ENCODE measurements at regions not wholly inside any gene's neighbourhood (a gene's known extent, or its start where the extent isn't known, plus 50 kb on each side); places are given as distances from the start of the nearest gene placed in this dataset.

DNA sequence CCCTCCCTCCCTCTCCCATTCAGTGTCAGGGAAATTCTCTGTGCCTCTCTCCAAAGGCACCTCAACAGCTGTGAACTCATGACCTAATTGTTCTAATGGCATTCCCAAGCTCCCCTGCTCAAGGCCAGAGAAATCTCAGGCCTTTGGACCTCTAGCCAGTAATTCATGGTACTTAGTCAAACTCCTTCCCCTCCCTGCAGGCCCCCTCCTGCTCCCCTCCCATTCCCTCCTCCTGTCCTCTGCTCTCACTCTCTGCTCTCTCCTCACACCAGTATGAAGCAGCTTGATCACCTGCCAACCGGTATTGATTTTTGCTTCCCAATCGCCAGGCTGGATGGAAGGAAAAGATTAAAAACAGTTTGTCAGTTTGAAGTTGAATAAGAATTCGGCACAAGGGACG is 370.5 kb upstream of the PBX1 start:
- no peak for DNase-seq

DNA sequence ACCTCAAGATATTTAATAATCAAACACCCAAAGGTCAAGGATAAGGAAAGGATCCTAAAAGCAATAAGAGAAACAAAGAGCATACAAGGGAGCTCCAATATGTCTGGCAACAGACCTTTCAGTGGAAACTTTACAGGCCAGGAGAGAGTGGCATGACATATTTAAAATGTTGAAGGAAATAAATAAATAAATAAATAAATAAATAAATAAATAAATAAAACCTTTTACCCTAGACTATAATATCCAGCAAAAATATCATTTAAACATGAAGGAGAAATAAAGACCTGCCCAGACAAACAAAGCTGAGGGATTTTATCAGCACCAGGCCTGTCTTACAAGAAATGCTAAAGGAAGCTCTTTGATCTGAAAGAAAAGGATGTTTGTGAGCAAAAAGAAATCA is 367.8 kb upstream of the PBX1 start:
- DNase-seq, result no peak

DNA sequence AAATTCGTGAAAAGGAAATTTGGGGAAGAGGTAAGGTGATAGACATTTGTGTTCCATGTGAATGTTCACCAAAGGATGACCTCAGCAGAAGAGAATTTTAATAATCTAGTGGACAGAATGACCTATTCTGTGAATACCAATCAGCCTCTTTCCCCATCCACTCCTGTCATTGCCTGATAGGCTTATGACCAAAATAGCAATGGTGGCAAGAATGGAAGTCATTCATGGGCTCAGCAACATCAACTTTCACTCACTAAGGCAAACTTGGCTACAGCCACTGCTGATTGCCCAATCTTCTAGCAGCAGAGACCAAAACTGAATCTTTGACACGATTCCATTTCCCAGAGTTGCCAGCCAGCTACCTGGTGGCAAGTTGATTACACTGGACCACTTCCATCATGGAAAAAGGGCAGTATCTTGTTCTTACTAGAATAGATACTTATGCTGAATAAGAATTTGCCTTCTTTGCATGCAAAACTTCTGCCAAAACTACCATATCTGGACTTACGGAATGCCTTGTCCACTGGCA is 348.7 kb upstream of the PBX1 start:
- DNase-seq, result no peak

DNA sequence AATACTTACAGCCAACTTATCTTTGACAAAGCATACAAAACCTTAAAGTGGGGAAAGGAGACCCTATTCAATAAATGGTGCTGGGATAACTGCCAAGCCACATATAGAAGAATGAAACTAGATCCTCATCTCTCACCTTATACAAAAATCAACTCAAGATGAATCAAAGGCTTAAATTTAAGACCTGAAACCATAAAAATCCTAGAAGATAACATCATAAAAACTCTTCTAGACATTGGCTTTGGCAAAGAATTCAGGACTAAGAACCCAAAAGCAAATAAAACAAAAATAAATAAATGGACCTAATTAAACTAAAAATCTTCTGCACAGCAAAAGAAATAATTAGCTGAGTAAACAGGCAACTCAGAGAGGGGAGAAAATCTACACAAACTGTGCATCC is 335.6 kb upstream of the PBX1 start:
- DNase-seq, result no peak

DNA sequence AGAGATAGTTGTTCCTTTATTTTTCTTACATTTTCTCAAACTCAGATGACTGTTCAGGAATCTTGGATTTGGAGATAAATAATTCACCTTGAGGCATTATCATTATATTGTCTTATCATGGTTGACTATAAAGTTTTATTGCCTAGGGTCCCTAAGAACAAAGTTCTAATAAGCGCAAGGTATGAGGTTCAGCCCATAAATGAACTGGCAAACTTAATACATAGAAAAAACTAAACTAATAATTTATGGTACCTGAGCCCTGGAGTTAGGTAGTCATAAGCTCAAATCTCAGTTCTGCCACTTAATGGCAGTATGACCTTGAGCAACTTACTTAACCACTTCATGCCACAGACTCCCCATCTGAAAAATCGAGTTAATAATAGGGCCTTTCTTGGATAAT is 334.0 kb upstream of the PBX1 start:
- no peak for DNase-seq

DNA sequence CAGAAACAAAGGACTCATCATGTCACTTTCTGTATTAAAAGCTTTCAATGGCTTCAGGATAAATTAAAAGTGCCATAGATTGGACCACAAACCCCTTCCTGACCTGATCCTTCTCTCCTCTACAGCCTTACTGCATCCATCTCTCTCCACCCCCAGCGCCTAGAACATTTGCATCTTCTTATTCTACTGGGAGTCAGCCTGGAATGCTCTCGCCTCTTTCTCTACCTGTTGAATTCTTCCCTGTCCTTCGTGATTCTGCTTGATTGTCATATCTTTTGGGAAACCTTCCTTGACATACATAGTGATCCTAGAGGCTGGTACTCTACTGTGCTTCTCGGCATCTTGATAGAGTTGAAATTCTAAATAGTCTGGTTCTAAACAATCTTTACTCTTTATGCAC is 332.0 kb upstream of the PBX1 start:
- no peak for DNase-seq

DNA sequence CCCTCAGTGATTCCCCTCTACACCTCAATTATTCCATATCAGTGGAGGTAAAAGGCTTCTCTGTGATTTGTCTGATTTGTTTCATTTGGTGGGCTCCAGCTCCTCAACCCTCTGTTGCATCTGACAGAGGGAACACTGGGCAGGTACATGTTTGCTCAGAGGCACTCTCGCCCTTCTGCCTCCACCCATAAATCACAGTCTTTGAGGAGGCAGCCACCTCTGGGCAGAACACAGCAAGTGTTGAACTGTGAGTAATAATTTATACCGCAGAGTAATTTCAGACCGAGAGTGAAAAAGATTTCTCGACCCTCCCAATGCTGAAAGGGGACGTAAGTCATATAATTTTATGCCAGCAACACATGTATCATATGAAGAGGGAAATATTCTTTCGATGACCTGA is 330.1 kb upstream of the PBX1 start:
- no peak for DNase-seq

DNA sequence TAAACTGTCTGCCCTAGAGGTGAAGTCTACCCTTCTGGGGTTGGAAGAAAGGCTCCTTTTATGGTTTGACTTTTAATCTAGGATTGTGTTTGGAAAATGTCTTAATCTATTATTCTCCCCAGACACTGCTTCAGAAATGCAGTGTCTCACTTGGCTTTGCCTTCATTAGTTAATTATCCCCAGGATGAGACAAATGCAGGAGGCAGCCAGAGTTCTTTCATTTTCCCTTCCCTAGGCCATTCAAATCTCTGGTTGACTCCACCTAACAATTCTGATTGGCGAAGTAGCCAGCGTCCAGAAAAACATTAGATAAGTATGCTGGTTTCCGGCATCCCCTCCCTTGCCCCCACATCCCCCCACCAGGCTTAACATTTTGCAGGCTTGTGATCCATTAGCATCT is 325.8 kb upstream of the PBX1 start:
- DNase-seq, result no peak

DNA sequence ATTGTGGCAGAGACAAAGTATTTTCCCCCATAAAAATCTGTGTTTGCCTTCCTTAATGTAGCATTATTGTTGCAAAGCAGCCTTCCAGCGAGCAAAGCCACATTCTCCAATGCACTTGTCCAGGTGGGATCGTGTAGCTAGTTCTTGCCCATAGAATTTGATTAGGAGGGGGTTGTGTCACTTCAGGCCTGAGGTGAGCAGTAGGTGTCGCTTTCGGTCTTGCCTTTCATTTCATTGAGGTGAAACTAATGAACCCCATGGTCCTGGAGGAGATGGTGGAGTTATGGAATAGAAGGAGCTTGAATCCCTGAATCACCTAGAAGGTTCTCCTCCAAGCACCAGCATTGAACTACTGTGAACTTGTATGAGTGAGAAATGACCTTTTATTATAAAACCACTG is 318.9 kb upstream of the PBX1 start:
- DNase-seq, result no peak

DNA sequence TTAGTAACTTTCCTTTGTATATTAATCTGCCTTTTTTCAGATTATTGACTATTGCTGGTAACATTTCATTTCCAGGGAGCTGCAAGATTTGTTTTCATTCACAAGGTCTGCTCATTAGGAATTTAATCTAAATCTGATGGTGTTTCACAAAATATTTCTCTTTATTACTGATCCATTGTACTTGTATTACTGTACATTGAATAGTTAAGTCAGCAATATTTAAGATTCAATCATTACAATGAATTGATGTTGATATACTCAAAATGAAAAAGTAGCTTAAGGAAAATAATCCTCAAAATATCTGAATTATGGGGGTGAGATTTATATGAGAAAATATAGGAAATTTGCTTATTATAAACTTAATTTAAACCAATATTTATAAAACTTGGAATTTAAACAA is 308.6 kb upstream of the PBX1 start:
- no peak for DNase-seq

DNA sequence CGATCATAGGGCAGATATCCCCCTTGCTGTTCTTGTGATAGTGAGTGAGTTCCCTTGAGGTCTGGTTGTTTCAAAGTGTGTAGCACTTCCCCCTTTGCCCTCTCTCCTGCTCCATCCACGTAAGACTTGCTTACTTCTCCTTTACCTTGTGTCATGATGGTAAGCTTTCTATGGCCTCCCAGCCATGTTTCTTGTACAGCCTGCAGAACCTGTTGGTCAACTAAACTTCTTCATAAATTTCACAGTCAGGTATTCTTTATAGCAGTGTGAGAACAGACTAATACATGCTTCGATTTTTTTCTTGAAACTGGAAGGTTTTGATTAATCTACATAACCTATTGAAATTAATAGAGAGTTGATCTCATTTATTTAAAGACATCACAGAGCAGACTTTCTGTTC is 302.5 kb upstream of the PBX1 start:
- no peak for DNase-seq

DNA sequence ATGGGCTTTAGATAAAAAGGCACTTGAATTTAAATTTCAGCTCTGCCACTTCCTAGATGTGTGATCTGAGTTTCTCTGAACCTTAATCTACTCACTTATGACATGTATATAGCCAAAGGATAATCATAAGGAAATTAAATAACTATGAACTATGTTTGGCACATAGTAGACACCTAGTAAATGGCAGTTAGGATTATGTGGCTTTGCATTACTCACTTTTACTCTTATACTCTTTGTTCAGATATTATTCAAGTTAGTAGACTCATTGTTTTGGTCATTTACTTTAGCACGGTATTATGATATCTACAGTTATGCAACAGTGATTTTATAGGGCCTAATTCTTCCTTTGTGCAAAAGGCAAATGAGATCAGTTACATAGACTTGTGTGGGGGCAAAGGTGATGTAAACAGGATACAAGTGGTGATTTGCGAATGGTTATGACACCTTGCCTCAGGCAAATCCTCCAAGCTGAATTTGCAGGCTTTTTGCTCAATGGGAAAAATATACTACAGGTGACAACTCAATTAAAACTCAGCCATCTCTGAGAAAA is 297.2 kb upstream of the PBX1 start:
- no peak for DNase-seq

DNA sequence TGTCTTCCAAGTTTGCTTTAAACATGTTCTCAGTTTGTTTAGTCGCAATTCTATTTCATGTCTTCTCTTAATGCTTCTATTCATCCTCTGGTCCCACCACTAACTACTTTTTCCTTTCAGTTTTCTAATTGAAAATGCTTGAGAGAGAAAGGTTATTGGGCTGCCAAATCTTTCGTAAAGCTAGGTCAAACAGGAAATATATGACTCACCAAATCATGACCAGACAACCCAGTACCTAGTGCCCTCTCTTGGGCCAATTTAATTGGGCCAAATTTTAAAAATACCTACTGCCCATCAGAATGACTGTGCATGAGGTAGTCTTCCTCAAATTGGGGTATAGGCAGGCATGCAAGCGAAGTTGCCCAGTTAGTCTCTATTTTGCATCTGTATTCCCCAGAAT is 295.4 kb upstream of the PBX1 start:
- no peak for DNase-seq

DNA sequence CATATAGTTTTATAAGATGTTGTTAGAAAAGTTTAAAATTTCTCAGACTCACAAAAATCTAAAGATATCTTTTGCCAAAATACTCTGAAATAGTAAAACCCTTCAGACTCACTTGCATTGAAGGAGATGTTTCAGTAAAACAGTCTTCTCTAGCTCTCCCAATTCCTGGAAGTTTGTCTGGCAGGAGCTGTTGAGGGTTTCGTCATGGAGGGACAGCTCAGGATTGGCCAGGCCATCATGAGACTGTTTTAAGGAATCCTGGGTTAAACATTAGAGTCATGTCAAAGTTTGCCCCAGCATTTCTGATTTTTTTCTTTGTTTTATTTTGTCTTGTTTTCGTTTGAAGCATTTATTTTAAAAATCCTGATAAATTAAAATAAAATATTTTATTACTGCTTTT is 293.8 kb upstream of the PBX1 start:
- DNase-seq, result no peak

DNA sequence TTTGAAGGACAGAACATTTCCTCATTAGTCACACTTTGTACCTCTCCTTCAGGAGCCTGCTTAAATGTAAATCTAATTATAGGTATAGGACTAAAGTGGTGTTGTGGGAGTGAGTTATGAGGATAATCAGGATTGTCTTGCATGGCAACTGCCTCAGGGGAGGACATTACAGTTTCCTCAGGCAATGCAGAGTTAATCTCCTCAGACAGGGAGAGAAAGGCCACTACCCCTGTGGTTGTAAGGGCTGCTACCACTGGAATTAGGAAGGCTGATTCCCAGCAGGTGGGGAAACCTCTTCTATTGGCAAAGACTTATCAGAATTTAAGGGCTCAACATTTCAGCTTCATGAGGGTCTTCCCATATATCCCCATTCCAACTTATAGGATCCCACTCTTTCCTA is 286.8 kb upstream of the PBX1 start:
- no peak for DNase-seq

DNA sequence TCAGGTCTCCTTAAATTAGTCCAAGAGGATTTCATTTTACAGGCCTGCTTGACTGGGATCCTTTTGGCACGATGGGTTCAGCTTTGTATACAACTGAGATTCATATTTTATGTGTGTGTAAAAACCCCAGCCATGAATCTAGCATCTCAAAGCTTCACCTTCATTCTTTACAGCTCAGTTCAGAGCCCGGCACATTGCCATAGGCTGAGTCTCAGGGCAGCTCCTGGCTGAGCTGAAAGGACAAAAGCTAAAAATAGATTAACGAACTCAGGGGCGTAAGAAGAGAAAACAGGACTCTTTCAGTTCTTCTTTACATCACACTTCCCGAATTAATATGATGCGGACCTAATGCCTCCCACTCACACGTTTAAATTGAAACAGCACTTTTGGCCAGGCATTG is 262.8 kb upstream of the PBX1 start:
- no peak for DNase-seq

DNA sequence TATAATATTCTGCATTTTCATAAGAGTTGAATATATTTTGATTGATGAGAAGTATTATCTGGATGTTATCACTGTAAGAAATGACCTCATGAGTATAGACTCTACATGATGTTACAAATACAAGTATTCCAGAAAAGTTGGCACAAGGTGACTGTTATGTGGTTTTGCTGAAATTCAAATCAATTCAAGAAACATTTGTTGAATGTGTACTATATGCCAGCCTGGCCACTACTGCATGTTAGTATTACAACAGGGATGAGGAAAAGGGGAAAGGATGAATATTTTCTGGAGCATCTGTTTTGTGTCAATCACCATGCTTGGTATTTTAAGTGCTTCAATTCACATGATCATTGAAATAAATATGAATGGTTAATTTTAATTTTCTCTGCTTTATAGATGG is 250.9 kb upstream of the PBX1 start:
- no peak for DNase-seq

DNA sequence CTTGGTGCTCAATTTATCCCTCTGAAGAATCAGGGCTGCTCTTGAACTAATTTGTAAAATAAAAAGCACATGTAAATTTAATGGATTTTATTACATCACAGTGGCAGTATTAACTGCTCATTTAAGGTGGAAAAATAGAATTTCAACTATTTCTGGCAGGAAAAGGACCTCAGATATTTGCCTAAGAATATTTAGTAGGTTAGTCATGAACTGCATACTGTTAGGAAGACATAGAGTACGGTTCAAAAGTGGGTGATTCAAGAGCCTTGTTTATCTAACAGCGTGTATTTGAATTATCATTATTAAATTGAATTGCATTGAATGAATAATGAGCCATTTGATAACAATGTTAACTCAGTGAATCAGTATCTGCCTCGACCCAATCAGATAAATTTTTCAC is 248.8 kb upstream of the PBX1 start:
- DNase-seq, result no peak

DNA sequence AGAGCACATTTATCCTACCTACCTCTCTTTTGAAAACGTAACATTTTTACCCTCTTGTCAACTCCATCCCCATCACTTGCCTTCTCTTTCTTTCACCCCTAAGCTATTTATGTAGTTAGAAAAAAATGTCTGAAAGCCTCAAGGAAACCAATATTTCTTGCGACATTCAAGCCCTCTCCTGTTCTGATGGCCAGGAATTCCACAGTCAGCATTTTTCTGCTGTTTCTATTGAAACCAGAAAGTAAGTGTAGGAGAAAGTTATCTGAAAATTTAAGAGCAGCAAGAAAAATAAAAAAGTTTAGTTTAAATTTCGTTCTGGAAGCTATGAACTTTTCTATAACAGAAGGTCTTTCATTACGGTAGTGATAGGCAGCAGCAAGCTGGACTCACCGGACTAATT is 247.6 kb upstream of the PBX1 start:
- DNase-seq, result no peak

DNA sequence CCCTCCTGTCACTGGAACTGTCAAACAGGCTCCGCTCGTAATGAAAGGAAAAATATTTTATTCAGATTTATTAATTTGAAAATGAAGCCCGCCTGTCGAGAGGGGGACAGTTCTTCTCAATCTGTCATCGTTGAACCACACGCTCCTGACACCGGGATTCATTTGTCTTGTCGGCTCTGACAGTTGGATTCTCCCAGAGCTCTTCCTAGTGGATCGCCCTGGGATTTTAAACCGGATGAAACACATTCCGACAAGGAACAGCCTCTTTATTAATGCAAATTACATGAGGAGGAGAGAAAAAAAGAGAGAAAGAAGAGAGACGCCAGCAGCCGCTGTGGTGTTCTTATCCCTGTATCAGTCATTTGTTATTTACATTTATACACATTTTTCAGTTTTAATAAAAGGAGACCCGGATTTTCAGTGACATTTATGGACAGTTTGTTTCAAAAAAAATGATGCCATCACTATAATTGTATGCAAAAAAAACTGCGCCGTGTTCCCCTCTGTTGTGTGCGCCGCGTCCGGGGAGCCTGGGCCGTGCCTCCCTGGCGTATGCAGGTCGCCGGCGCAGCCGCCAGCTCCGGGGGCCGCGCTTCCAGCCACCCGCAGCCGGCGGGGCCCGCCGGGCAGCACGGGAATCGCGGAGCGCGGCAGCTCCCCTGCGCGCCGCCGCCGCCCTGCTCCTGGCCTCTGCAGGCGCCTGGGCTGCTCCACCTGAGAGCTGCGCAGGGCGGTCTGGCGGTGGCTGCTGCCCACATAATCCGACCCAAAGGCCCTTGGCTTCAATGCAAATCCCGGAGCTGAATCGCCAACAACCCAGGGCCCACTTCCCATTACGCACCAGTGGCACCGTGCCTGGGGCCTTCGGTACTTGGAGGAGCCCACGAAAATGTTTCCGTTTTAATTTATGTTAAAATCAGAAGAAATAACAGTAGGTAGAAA is 237.9 kb upstream of the PBX1 start:
- no peak for DNase-seq

DNA sequence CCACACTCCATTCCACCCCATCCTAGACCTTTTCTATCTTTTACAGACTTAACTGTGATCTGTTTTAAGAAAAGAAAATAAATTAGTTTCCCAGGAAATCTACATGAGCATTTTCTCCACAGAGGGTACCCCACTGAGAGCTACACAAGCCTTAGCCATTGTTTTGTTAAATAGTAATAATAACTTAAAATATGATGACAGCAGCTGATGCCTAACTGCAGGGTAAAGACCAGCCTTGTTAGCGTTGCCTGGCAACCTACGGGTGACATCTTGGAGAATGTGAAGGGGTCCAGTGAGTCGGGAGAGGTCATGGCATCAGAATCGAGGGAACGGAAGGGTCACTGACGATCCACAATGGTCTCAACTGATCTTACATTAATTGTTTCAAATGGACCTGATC is 233.2 kb upstream of the PBX1 start:
- no peak for DNase-seq

DNA sequence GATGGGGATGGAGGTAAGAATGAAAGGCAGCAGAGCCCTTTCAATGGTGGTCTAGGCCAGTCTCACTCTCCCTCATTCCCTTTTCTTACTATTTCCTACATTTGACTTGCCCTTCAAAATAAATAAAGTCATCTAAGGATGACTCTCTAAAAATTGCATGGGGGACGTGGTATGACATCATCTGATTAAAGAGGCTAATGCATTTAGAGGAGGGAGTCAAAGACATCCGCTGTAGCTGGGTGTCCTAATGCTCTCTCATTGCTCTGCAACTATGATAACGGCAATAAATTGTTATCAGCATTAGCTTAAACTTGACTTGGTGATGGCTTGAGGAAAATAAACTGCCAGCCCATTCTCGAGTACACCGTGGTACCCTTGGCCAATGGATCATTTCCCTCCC is 225.6 kb upstream of the PBX1 start:
- no peak for DNase-seq

DNA sequence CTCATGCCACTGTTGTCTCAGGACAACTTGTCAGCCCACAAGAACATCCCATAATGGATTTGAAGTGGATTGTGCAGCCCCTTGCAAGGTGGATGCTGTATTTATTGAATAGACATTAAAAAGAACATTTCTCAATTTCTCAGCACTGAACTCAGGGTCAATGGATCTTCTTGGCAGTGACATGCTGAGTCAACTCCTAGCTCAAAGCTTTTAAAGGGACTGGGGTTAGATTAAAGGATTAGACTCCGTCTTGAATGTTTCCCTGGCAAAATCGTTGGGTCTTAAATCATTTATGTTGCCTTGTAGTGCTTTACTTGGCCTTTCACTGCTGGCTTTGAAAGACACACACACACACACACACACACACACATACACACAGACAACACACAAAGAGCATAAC is 221.6 kb upstream of the PBX1 start:
- no peak for DNase-seq

DNA sequence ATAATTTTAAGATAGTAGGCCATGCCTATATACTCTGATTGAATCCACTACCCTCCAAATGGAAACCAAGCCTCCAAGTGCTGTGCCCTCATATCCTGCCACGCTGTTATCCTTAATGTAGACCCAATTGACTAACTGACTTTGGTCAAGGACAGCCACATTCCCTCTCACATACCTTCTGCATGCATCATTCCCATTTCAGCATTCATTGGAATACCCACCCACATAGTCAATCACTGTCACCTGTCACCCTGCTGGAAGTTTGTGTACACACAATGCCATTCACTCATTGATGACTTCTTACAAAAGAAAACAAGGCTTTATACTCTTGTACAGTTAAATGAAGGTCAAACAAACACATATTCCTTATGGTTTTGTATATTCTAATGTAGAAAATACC is 221.1 kb upstream of the PBX1 start:
- DNase-seq, result no peak

DNA sequence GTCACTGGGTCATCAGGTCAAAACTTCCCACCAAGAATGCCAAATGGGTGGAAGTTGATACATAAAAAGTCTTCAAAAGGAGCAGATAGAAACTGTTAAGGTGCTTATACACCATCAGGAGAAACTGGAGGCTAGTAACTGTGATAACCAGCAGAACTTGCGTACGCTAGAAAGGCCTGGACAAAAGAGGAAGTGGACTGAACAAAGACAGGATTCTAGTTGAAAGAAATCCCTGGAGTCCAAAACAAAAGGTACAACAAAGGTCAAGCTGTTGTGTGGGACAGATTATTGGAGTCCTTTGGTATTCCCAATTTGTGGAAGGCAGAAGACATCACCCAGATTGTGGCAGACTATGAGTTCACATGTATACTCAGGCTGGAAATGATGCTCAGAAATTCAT is 215.8 kb upstream of the PBX1 start:
- DNase-seq, result no peak
